ENCODE measurements at regions not wholly inside any gene's neighbourhood (a gene's known extent, or its start where the extent isn't known, plus 50 kb on each side); places are given as distances from the start of the nearest gene placed in this dataset.
A peak's percentile ranks its signal among the peaks of the same experiment; 100 is the strongest.

- no peak for DNase-seq (ENCODE audit: low spot score)
Observed at GRCh38 chr1:184279911-184280458, 106.8 kb upstream of the C1orf21 start.

DNA sequence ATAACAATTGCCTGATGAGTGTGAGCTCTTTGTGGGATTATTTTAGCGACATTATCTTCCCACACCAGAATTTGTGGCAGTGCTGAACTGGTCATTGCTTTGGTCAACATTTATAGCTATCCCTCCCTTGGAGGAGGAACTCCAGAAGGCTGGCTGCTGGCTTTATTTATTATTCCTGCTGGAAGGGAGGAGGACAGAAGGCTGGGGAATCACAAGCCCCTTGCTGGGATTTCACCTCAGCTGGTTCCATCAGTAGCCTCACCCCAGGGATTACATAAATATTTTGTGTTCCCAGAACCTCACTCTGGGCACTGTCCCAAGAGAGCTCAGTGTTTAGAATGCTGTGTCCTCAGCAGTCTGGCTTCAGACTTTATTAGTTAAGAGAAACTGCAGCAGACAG, 102.8 kb upstream of the C1orf21 start:
- peak; percentile 70 for DNase-seq (ENCODE audit: low spot score)

DNA sequence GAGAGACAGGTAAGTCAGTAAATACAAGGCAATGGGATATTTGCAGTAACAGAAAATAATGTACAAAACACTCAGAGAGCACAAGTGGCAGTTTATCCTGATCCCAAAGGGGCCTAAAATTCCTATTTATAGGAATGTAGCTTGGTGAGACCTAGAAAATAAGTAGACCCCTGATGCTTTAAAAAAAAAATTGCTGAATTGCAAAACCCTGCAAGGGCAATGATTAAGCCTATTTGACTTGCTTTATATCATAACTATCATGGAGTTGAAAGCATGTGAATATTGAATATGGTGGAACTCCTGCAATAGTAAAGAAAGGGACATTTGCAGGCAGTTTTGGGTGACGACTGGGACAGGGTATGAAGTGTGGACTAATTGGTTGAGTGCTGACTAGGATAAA, 101.9 kb upstream of the C1orf21 start:
- DNase-seq (ENCODE audit: low spot score): no peak

GRCh38 chr1:184285401-184286087, 101.3 kb upstream of the C1orf21 start:
- DNase-seq (ENCODE audit: low spot score): no peak

GRCh38 chr1:184287001-184287400, 99.8 kb upstream of the C1orf21 start:
- DNase-seq (ENCODE audit: low spot score): no peak

GRCh38 chr1:184289825-184290550, 96.8 kb upstream of the C1orf21 start:
- peak; percentile 40 for DNase-seq (ENCODE audit: low spot score)

DNA sequence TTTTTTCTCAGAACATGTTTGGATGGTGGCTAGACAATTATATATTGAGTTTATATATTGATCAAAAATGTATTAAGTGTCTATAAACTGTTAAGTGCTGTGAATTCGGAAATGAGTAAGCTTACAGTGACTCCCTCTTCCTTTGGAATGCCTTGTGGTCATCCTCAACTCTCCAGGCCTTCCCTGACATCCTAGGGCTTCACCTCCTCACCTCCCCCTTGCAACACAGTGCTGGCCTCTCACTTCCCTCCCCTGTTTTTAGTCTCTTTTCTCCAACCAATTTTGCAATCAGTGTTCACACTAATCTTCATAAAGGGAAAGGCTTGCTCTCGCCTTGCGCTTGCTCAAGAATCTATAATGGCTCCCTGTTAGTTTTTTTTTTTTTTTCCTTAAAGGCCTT, 95.1 kb upstream of the C1orf21 start:
- DNase-seq (ENCODE audit: low spot score): no peak

GRCh38 chr1:184292101-184292500, 94.7 kb upstream of the C1orf21 start:
- no peak for DNase-seq (ENCODE audit: low spot score)

GRCh38 chr1:184294101-184294500, 92.7 kb upstream of the C1orf21 start:
- no peak for DNase-seq (ENCODE audit: low spot score)

DNA sequence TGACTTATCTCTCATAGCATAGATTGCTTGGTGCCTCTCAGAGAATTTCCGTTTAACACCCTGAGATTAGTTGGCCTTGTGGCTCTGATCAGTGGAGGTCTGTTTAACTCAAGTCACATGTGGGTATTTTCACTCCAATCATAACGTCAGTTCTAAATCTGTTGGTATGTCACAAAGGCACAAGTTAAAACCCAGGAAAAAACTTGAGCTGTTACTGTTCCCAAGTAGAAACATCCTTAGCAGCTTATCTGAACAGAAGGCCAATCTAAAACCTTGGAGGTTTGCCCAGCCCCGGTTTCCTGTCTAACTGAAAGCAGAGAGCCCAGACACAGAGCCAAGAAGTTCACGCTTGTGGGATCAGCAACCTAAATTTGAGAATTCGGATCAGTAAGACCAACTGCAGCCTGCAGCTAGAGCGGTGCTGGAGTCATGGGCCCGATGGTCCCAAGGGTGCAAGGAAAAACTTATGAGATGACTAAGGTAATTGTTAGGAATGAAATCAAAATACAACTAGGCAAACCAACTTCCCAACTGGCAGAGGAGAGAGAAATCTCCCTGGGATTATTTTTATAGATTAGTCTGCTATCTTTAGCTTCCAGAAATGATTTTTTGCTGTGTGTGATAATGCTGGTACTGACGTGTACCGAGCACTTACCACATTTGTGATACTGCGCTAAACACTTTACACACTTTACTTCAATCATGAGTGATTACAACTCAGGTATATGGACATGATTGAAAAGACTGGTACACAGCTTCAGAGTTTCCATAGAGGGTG, 90.2 kb upstream of the C1orf21 start:
- DNase-seq (ENCODE audit: low spot score): peak; percentile 78

DNA sequence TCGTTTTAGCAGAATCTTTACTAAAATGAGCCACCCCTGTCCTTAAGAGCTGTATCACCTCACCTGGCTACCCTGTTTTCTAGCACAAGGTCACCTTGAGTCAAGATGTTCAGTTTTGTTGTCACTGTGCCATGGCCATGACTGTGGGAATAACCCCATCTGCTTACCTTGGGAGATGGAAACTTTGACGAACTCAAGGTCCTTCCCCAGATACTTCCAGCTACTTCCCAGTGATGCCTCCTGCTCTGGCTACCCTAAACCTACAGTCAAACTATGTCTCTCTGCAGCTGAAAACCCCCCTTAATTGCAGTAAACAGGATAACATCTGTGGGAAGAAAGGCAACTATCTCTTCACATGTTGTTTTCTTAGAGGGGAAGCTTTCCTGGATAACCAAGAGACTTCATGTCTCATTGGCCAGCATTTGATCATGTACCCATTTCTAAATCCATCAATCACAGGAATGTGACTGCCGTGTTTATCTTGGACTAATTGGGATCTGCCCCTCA, 89.5 kb upstream of the C1orf21 start:
- DNase-seq (ENCODE audit: low spot score): no peak

- DNase-seq (ENCODE audit: low spot score): no peak
Observed at GRCh38 chr1:184298440-184299405, 88.1 kb upstream of the C1orf21 start.

- peak; percentile 75 for DNase-seq (ENCODE audit: low spot score)
Observed at GRCh38 chr1:184299406-184299790, 87.4 kb upstream of the C1orf21 start.

DNA sequence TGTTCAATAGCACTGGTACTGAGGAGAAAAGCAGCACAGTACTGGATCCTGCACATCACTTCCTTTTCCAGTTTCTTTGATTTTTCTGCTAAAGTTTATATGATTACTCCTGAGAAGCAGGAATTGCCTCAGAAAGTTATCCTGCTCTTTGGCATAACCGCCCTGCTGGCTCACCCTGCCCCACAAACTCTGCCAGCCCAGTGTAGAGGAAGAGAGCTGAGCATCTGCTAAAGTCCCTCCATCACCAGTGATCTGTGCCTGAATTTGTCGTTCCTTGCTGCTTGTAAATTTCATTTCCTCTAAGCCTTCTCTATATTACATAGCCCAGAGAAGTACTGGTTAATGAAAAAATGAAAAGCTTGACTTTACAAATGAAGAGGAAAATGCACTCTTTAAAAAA, 87.0 kb upstream of the C1orf21 start:
- no peak for DNase-seq (ENCODE audit: low spot score)

- DNase-seq (ENCODE audit: low spot score): no peak
Observed at GRCh38 chr1:184300446-184300845, 86.4 kb upstream of the C1orf21 start.

DNA sequence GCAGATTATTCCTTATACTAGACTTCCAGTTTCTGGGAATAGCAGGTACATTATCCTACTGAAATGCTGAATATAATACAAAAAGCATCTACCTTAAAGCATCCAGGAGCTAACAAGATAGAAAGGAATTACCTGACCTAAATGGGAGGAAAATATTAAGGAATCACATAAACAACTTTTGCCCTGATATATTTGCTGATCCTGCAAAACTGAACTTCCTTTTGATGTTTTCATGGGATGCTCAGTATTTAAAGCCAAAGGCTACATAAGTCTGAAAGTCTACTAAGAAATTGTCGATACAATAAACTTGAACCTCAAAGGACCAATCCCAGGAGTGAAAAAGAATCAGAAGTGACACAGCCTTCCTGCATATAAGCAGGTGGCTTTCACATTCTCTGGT, 85.6 kb upstream of the C1orf21 start:
- no peak for DNase-seq (ENCODE audit: low spot score)

GRCh38 chr1:184302346-184302745, 84.5 kb upstream of the C1orf21 start:
- no peak for DNase-seq (ENCODE audit: low spot score)

- no peak for DNase-seq (ENCODE audit: low spot score)
Observed at GRCh38 chr1:184310157-184310819, 76.5 kb upstream of the C1orf21 start.

DNA sequence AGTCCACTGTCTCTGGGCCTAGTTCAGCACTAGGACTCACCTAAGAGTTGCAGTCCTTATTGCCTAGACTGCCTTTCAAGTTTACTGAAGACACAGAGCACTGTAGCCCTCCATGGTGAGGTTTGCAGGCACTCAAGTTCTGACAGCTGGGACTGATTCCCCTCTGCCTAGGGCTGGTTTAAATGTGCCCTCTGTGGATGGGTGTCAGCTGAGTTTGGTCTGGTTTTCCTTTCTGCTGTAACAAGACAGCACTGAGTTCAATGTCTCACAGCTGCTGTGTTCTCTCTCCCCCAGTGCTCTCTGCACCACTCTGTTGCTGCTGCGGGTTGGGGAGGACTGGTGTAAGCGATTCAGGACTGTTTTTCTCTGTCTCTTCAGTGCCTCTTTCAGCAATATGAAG, 75.2 kb upstream of the C1orf21 start:
- DNase-seq (ENCODE audit: low spot score): no peak

DNA sequence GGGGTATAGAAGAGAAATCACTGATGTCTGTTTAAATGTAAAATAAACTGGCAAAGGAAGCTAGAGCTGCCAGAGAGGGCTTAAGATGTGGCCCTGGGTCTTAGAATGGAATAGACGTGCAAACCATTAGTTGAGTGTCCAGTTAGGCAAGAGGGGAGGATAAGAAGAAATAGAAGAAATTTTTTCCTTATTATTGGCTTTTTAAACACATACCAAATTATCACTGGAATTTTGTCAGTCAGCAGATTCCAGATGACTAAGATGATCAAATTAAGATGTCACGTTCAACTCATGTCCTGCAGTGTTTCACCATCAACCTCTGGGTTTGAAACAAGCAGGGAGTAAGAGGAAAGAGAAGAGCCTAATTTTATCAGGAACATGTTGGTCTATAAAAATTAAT, 71.6 kb upstream of the C1orf21 start:
- no peak for DNase-seq (ENCODE audit: low spot score)

- DNase-seq (ENCODE audit: low spot score): no peak
Observed at GRCh38 chr1:184319879-184320278, 67.0 kb upstream of the C1orf21 start.
